ENCODE measurements at regions not wholly inside any gene's neighbourhood (a gene's known extent, or its start where the extent isn't known, plus 50 kb on each side); places are given as distances from the start of the nearest gene placed in this dataset.

- no peak for DNase-seq
These were observed 327.0 kb upstream of the SEMA6D start for GRCh38 chr15:47390208-47390765.

- DNase-seq, result no peak
These were observed 323.0 kb upstream of the SEMA6D start for GRCh38 chr15:47394286-47394809.

GRCh38 chr15:47395076-47395475 lies 322.2 kb upstream of the SEMA6D start:
- no peak for DNase-seq

GRCh38 chr15:47397655-47398054 lies 319.6 kb upstream of the SEMA6D start:
- no peak for DNase-seq

- DNase-seq, result no peak
These were observed 319.2 kb upstream of the SEMA6D start for GRCh38 chr15:47398132-47398531.

GRCh38 chr15:47398594-47398993 lies 318.7 kb upstream of the SEMA6D start:
- DNase-seq, result no peak

GRCh38 chr15:47399100-47399499 lies 318.2 kb upstream of the SEMA6D start:
- no peak for DNase-seq

- DNase-seq, result no peak
These were observed 316.7 kb upstream of the SEMA6D start for GRCh38 chr15:47400603-47401002.

- no peak for DNase-seq
These were observed 315.9 kb upstream of the SEMA6D start for GRCh38 chr15:47401427-47401826.

GRCh38 chr15:47402829-47403228 lies 314.5 kb upstream of the SEMA6D start:
- no peak for DNase-seq

GRCh38 chr15:47404877-47405276 lies 312.4 kb upstream of the SEMA6D start:
- no peak for DNase-seq

GRCh38 chr15:47405365-47406162 lies 311.7 kb upstream of the SEMA6D start:
- no peak for DNase-seq

GRCh38 chr15:47407692-47408091 lies 309.6 kb upstream of the SEMA6D start:
- no peak for DNase-seq

- DNase-seq, result no peak
These were observed 308.3 kb upstream of the SEMA6D start for GRCh38 chr15:47409038-47409437.

GRCh38 chr15:47409600-47409999 lies 307.7 kb upstream of the SEMA6D start:
- DNase-seq, result no peak

- DNase-seq, result no peak
These were observed 307.1 kb upstream of the SEMA6D start for GRCh38 chr15:47410247-47410646.

GRCh38 chr15:47411733-47412132 lies 305.6 kb upstream of the SEMA6D start:
- DNase-seq, result no peak

- DNase-seq, result no peak
These were observed 305.2 kb upstream of the SEMA6D start for GRCh38 chr15:47412136-47412535.

GRCh38 chr15:47412802-47413201 lies 304.5 kb upstream of the SEMA6D start:
- no peak for DNase-seq

- no peak for DNase-seq
These were observed 303.1 kb upstream of the SEMA6D start for GRCh38 chr15:47414207-47414606.

GRCh38 chr15:47415539-47415971 lies 301.8 kb upstream of the SEMA6D start:
- no peak for DNase-seq

- no peak for DNase-seq
These were observed 294.2 kb upstream of the SEMA6D start for GRCh38 chr15:47422881-47423665.

GRCh38 chr15:47427463-47427862 lies 289.8 kb upstream of the SEMA6D start:
- DNase-seq, result no peak

- no peak for DNase-seq
These were observed 287.9 kb upstream of the SEMA6D start for GRCh38 chr15:47429376-47429775.

Data from activated gamma-delta T cell (primary cell).